Brain microvascular endothelial cell (primary cell): ENCODE measurements at regions not wholly inside any gene's neighbourhood (a gene's known extent, or its start where the extent isn't known, plus 50 kb on each side); places are given as distances from the start of the nearest gene placed in this dataset.

ENCODE experiments used
- DNase-seq: peaks from one replicate; pipeline ENCODE4 v3.0.0-alpha.2; 2020
- H3K27ac ChIP-seq: fragments of 250-450 bp; sonication (Bioruptor Pico); 2 replicates; pipeline ENCODE4 v1.5.1; 2020; ENCODE audit warnings: mild to moderate bottlenecking, moderate library complexity
- H3K27me3 ChIP-seq: fragments of 250-450 bp; sonication (Bioruptor Pico); replicated peaks from 2 replicates; pipeline ENCODE4 v1.5.1; 2020; ENCODE audit warnings: mild to moderate bottlenecking
- H3K36me3 ChIP-seq: fragments of 250-450 bp; sonication (Bioruptor Pico); replicated peaks from 2 replicates; pipeline ENCODE4 v1.5.1; 2020; ENCODE audit warnings: mild to moderate bottlenecking
- H3K4me3 ChIP-seq: 2 replicates; pipeline ENCODE4 v1.5.1; 2011; ENCODE audit warnings: low read depth, mild to moderate bottlenecking, control low read depth, low read length, moderate library complexity
- CTCF ChIP-seq: IDR thresholded peaks from 2 replicates; pipeline ENCODE4 v1.5.1; 2011; ENCODE audit warnings: low read depth, mild to moderate bottlenecking, moderate library complexity, low read length, control low read depth, inconsistent platforms; ENCODE audit errors: missing control alignments
- in situ Hi-C: cut with HindIII; loops from 2 replicates; pipeline ENCODE4 v1.10.0; 2017; ENCODE audit warnings: low sequenced_read_pairs, low pct_ligation_motif_present

- Histone ChIP-seq H3K27ac (peak overlapping the region; percentile 58), H3K4me3 (no peak overlapping the region), H3K36me3 (no peaks in the 10 kb centered on the region), H3K27me3 (no peaks in the 10 kb centered on the region)
- in situ Hi-C loops, result no loop called here
- DNase-seq, result peak; percentile 12
- no peak for TF ChIP-seq CTCF
Observed at GRCh38 chr18:56199580-56200330, 438.6 kb downstream of the TXNL1 start.

GRCh38 chr18:56197241-56197859 lies 441.0 kb downstream of the TXNL1 start:
- in situ Hi-C loops, result no loop called here
- Histone ChIP-seq H3K27ac (peak overlapping the region; percentile 45), H3K27me3 (no peaks in the 10 kb centered on the region), H3K36me3 (no peaks in the 10 kb centered on the region), H3K4me3 (no peak overlapping the region)
- DNase-seq, result no peak
- no peak for TF ChIP-seq CTCF

GRCh38 chr18:56196495-56197225 lies 441.7 kb downstream of the TXNL1 start:
- DNase-seq, result peak; percentile 60
- Histone ChIP-seq H3K4me3 (no peak overlapping the region), H3K27me3 (no peaks in the 10 kb centered on the region), H3K27ac (peak overlapping the region; percentile 45), H3K36me3 (no peaks in the 10 kb centered on the region)
- in situ Hi-C loops, result no loop called here
- TF ChIP-seq CTCF, result no peak

- in situ Hi-C loops, result no loop called here
- no peak for TF ChIP-seq CTCF
- Histone ChIP-seq H3K27ac (no peak overlapping the region), H3K4me3 (no peak overlapping the region), H3K27me3 (no peaks in the 10 kb centered on the region), H3K36me3 (no peaks in the 10 kb centered on the region)
- no peak for DNase-seq
Observed at GRCh38 chr18:56191334-56191733, 447.1 kb downstream of the TXNL1 start.

GRCh38 chr18:56189615-56190014 lies 448.8 kb downstream of the TXNL1 start:
- Histone ChIP-seq H3K27ac (no peak overlapping the region), H3K4me3 (no peak overlapping the region), H3K36me3 (no peaks in the 10 kb centered on the region), H3K27me3 (no peaks in the 10 kb centered on the region)
- no peak for DNase-seq
- TF ChIP-seq CTCF, result no peak
- in situ Hi-C loops, result no loop called here
